ENCODE measurements at regions not wholly inside any gene's neighbourhood (a gene's known extent, or its start where the extent isn't known, plus 50 kb on each side); places are given as distances from the start of the nearest gene placed in this dataset.

DNA sequence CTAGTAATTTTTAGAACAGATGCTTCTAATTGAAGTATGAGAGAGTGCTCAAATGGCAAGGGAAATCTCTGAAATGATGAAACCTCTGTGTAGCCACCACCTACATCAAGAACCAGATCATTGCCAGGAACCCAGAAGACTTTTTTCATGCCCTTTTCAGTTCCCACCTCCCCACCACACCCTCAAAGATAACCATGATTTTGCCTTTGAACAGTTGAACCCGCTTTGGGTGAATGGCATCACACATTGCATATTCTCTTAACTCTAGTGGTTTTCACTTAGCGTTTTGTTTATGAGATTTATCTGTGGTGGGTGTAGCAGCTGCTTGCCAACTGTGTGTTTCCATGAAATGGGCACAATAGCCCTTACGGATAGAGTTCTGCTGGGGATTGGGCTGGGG is 142.9 kb upstream of the HDAC4 start (continued):
- TF ChIP-seq, protein P1, sequence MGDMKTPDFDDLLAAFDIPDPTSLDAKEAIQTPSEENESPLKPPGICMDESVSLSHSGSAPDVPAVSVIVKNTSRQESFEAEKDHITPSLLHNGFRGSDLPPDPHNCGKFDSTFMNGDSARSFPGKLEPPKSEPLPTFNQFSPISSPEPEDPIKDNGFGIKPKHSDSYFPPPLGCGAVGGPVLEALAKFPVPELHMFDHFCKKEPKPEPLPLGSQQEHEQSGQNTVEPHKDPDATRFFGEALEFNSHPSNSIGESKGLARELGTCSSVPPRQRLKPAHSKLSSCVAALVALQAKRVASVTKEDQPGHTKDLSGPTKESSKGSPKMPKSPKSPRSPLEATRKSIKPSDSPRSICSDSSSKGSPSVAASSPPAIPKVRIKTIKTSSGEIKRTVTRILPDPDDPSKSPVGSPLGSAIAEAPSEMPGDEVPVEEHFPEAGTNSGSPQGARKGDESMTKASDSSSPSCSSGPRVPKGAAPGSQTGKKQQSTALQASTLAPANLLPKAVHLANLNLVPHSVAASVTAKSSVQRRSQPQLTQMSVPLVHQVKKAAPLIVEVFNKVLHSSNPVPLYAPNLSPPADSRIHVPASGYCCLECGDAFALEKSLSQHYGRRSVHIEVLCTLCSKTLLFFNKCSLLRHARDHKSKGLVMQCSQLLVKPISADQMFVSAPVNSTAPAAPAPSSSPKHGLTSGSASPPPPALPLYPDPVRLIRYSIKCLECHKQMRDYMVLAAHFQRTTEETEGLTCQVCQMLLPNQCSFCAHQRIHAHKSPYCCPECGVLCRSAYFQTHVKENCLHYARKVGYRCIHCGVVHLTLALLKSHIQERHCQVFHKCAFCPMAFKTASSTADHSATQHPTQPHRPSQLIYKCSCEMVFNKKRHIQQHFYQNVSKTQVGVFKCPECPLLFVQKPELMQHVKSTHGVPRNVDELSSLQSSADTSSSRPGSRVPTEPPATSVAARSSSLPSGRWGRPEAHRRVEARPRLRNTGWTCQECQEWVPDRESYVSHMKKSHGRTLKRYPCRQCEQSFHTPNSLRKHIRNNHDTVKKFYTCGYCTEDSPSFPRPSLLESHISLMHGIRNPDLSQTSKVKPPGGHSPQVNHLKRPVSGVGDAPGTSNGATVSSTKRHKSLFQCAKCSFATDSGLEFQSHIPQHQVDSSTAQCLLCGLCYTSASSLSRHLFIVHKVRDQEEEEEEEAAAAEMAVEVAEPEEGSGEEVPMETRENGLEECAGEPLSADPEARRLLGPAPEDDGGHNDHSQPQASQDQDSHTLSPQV (IDR thresholded peaks at IDR 0.05), result no peak

DNA sequence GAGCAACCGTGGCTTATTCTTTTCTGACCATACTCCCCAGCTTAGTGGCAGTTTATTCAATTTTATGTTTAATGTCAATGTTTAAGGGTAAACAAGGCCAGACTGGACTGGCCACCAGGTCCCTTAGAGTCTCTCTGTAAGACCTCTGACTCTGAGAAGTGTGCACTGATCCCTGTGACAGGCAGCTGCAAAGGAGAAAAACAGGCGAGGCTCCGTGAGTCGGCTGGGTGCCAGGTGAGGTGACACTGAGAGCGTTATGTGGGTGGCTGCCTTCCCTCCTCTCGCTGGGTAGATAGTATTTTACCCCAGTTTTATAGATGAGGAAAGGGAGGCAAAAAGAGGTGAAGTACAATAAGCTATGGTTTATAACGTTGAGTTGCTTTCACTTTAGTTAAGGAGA is 139.4 kb upstream of the HDAC4 start:
- Histone ChIP-seq H4K20me1 (ENCODE audit: control insufficient read depth, insufficient read depth) (no peaks in the 10 kb centered on the region), H3K4me2 (ENCODE audit: control insufficient read depth, insufficient read depth) (no peak overlapping the region), H3K36me3 (ENCODE audit: control insufficient read depth in 2 of 2, insufficient read depth in 2 of 2, low read length in 1 of 2) (no peaks in the 10 kb centered on the region), H3K9ac (ENCODE audit: control insufficient read depth, insufficient read depth, low read length) (no peak overlapping the region), H3K79me2 (ENCODE audit: control insufficient read depth, insufficient read depth, low read length) (no peaks in the 10 kb centered on the region), H3K9me3 (replicated peaks; ENCODE audit: control insufficient read depth, insufficient read depth, low read length) (no peaks in the 10 kb centered on the region; the same call in 2 of the 3 replicates), H3K4me1 (ENCODE audit: control insufficient read depth, insufficient read depth, low read length) (no peaks in the 10 kb centered on the region), H3K27me3 (replicated peaks in 1 of 2; ENCODE audit: control insufficient read depth in 2 of 2, insufficient read depth in 2 of 2, low read length in 1 of 2) (peaks cover 0 to 4% of the 10 kb centered on the region in 2 experiments; a peak in 2 of 4 replicates), H3K27ac (ENCODE audit: control insufficient read depth, insufficient read depth) (no peak overlapping the region), H3K4me3 (no peak overlapping the region), H2AFZ (ENCODE audit: control insufficient read depth, low read depth, low read length) (no peak overlapping the region)
- DNase-seq (ENCODE audit: low read depth, low spot score), result no peak
- no TSS peak for BruUV-seq (replicated peaks)
- ChIA-PET RAD21 (ENCODE audit: unreplicated experiment) (no interaction called here), SMC1A (ENCODE audit: uncharacterized antibody, unreplicated experiment) (no interaction called here), POLR2A (no interaction called here), CTCF (interaction anchor here (0.6 kb wide), 1 partner anchor 1194 kb away, joined by 4 read pairs; no protein-coding TSS in a partner anchor)
- in situ Hi-C loops (cut with MboI) (no loop called here), intact Hi-C loops (cut with micrococcal nuclease; ENCODE audit: unreplicated experiment) (no loop called here)
- ATAC-seq, result no peak
- WGBS (ENCODE audit: insufficient coverage, insufficient replicate concordance, low lambda C conversion rate, missing lambda C conversion rate), result 49% methylated on average over 7 of the region's 7 CpGs
- no peak for FAIRE-seq
- no peak for TF ChIP-seq RAD51 (IDR thresholded peaks at IDR 0.05)
- no peak for TF ChIP-seq TARDBP (IDR thresholded peaks at IDR 0.05; ENCODE audit: borderline replicate concordance)
- no peak for TF ChIP-seq STAT1 (conservative IDR thresholded peaks at IDR 0.05)
- no peak for TF ChIP-seq SIX5 (IDR thresholded peaks at IDR 0.05; ENCODE audit: low read depth, low read length, severe bottlenecking)
- no peak for TF ChIP-seq HDAC2 (IDR thresholded peaks at IDR 0.05)
- TF ChIP-seq, protein P2, sequence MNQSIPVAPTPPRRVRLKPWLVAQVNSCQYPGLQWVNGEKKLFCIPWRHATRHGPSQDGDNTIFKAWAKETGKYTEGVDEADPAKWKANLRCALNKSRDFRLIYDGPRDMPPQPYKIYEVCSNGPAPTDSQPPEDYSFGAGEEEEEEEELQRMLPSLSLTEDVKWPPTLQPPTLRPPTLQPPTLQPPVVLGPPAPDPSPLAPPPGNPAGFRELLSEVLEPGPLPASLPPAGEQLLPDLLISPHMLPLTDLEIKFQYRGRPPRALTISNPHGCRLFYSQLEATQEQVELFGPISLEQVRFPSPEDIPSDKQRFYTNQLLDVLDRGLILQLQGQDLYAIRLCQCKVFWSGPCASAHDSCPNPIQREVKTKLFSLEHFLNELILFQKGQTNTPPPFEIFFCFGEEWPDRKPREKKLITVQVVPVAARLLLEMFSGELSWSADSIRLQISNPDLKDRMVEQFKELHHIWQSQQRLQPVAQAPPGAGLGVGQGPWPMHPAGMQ (IDR thresholded peaks at IDR 0.05; ENCODE audit: borderline replicate concordance), result no peak
- no peak for TF ChIP-seq TCF7 (IDR thresholded peaks at IDR 0.05; ENCODE audit: borderline replicate concordance)
- no peak for TF ChIP-seq TAF1 (IDR thresholded peaks at IDR 0.05; ENCODE audit: borderline replicate concordance, low read depth, low read length)
- TF ChIP-seq, protein P3, sequence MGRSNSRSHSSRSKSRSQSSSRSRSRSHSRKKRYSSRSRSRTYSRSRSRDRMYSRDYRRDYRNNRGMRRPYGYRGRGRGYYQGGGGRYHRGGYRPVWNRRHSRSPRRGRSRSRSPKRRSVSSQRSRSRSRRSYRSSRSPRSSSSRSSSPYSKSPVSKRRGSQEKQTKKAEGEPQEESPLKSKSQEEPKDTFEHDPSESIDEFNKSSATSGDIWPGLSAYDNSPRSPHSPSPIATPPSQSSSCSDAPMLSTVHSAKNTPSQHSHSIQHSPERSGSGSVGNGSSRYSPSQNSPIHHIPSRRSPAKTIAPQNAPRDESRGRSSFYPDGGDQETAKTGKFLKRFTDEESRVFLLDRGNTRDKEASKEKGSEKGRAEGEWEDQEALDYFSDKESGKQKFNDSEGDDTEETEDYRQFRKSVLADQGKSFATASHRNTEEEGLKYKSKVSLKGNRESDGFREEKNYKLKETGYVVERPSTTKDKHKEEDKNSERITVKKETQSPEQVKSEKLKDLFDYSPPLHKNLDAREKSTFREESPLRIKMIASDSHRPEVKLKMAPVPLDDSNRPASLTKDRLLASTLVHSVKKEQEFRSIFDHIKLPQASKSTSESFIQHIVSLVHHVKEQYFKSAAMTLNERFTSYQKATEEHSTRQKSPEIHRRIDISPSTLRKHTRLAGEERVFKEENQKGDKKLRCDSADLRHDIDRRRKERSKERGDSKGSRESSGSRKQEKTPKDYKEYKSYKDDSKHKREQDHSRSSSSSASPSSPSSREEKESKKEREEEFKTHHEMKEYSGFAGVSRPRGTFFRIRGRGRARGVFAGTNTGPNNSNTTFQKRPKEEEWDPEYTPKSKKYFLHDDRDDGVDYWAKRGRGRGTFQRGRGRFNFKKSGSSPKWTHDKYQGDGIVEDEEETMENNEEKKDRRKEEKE (IDR thresholded peaks at IDR 0.05), result no peak
- TF ChIP-seq, protein P4, sequence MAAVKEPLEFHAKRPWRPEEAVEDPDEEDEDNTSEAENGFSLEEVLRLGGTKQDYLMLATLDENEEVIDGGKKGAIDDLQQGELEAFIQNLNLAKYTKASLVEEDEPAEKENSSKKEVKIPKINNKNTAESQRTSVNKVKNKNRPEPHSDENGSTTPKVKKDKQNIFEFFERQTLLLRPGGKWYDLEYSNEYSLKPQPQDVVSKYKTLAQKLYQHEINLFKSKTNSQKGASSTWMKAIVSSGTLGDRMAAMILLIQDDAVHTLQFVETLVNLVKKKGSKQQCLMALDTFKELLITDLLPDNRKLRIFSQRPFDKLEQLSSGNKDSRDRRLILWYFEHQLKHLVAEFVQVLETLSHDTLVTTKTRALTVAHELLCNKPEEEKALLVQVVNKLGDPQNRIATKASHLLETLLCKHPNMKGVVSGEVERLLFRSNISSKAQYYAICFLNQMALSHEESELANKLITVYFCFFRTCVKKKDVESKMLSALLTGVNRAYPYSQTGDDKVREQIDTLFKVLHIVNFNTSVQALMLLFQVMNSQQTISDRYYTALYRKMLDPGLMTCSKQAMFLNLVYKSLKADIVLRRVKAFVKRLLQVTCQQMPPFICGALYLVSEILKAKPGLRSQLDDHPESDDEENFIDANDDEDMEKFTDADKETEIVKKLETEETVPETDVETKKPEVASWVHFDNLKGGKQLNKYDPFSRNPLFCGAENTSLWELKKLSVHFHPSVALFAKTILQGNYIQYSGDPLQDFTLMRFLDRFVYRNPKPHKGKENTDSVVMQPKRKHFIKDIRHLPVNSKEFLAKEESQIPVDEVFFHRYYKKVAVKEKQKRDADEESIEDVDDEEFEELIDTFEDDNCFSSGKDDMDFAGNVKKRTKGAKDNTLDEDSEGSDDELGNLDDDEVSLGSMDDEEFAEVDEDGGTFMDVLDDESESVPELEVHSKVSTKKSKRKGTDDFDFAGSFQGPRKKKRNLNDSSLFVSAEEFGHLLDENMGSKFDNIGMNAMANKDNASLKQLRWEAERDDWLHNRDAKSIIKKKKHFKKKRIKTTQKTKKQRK (IDR thresholded peaks at IDR 0.05; ENCODE audit: low read depth, low read length), result no peak
- TF ChIP-seq FOS (IDR thresholded peaks at IDR 0.05; ENCODE audit: borderline replicate concordance, extremely low read depth, insufficient read length), result no peak

Data from GM12878 (cell line).